LNCaP clone FGC (cell line): ENCODE measurements at regions not wholly inside any gene's neighbourhood (a gene's known extent, or its start where the extent isn't known, plus 50 kb on each side); places are given as distances from the start of the nearest gene placed in this dataset.

Source experiments
- DNase-seq: peaks from one replicate; pipeline ENCODE4 v3.0.0-alpha.2; 2011; ENCODE audit warnings: low read depth
- H3K4me3 ChIP-seq: 2 replicates; pipeline ENCODE4 v1.5.1; 2011; ENCODE audit warnings: mild to moderate bottlenecking, low read depth, low read length, control low read depth
- TF ChIP-seq, protein P1 (sequence below): IDR thresholded peaks from 2 replicates; pipeline ENCODE4 v1.5.1; 2012; ENCODE audit warnings: mild to moderate bottlenecking; ENCODE audit not compliant: control insufficient read depth, insufficient read depth; ENCODE audit errors: extremely low read depth

DNA sequence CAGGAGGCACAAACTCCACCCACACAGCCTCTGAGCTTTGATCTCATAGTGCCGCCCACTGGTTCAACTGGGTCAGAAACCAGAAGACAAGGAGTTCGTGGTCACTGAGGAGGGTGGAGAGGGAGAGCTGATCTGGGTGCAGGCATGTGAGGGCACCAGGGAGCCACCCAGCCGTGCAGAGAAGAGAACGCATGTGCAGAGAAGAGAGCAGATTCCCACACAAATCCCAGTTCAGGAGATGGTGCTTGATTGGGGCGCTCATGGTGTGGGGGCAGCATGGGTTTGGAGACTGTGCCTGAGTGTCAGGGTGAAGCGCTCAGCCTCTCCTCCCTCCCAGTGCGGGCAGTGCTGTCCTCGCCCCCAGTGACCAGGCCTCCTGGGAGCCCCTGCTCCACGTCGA lies 375.2 kb upstream of the MYT1L start:
- TF ChIP-seq, protein P1, sequence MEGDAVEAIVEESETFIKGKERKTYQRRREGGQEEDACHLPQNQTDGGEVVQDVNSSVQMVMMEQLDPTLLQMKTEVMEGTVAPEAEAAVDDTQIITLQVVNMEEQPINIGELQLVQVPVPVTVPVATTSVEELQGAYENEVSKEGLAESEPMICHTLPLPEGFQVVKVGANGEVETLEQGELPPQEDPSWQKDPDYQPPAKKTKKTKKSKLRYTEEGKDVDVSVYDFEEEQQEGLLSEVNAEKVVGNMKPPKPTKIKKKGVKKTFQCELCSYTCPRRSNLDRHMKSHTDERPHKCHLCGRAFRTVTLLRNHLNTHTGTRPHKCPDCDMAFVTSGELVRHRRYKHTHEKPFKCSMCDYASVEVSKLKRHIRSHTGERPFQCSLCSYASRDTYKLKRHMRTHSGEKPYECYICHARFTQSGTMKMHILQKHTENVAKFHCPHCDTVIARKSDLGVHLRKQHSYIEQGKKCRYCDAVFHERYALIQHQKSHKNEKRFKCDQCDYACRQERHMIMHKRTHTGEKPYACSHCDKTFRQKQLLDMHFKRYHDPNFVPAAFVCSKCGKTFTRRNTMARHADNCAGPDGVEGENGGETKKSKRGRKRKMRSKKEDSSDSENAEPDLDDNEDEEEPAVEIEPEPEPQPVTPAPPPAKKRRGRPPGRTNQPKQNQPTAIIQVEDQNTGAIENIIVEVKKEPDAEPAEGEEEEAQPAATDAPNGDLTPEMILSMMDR = no peak
- no peak overlapping the region for H3K4me3 ChIP-seq
- DNase-seq = no peak

DNA sequence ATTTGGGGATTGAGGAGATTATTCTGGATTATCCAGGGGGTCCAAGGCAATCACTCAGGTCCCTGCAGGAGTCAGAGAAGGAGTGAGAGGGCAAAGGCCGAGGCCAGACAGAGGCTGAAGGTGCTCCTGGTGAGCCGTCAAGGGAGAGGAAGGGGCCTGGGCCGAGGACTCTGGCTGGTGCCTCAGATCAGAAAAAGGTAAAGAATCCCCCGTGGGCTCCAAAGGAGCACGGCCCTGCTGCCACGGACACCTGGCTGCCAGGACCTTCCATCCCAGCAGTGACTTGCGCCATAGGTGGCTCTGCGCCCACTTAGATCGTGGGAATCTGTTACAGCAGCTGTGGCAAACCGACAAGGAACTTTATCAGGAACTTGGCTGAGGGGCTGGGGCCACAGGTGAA lies 374.8 kb upstream of the MYT1L start:
- no peak for DNase-seq
- TF ChIP-seq, protein P1 = no peak
- no peak overlapping the region for H3K4me3 ChIP-seq

DNA sequence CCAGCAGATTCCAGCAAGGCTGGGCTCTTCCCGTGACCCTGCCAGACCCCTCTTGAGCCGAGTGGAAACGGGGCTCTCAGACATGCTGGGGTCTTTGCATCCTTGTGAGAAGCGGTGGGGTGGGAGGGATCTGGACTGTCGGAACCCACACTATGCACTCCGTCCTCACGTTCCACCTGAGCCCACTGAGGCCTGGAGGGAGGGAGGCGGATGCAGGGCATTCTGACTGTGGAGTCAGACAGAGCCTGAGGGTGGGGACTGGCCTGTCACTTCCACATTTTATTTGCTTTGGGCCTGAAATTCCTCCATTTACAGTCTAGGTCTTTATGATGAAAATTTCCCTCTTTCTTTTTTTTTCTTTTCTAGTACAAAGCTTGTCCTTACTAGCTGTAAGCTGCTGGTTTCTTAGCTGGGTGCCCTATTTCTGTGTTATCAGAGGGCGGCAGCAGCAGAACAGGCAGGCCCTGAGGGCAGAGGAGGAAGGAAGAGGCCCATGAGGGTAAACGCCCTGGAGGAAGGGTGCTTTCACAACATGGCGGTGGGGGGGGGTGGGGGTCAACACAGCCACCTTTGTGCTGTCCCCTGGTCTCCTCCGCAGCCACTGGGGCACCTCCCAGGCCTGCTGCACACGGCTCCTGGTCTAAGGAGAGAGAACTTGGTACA lies 373.5 kb upstream of the MYT1L start:
- DNase-seq = no peak
- no peak overlapping the region for H3K4me3 ChIP-seq
- TF ChIP-seq, protein P1 = no peak

DNA sequence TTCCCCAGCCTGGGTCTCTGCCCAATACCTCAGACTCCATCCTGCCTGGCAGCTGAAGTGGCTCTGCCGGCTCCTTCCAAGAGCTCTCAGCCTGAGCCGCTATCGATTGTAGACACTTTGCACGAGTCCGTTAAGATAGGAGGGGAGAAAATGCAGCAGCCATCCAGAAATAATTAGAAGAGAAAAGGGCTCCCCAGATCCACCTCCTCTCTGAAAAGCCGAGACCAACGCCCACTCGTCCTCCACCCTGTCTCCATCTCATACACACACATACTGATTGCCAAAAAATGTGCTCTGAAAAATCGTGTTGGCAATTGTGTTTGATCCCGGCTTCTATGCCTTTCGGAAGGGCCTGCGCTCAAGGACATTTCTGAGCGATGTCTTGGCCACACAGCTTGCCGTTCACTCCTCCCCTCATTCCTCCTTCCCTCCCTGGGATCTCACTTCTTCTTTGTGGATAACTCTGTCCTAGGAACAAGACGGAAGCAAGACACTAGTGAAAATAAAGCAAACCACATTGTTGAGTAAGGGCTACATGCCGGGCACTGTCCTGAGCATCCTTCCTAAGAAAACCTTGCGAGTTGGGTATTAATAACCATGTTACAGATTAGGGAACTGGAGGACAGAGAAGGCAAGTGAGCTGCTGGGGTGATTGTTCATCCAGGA lies 372.8 kb upstream of the MYT1L start:
- DNase-seq = no peak
- TF ChIP-seq, protein P1 = no peak
- H3K4me3 ChIP-seq = no peak overlapping the region

DNA sequence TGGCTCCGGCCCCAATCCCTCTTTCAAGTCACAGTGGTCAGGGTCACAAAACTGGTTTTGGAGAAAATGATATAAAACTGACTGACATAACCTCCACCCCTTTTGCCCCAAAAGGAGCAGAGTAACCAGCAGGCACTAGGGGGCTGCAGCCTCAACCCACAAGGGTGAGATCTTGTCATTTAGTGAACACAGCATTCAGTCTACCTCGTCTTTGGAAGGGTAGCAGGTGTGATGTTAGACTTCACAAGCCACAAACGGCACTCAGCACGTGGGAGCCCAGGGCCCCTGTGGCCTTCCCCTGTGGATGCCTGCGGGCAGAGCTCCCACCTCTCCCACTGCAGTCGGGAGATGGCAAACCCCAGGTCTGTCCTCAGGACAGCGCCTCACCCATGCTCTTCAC lies 372.1 kb upstream of the MYT1L start:
- DNase-seq = no peak
- H3K4me3 ChIP-seq = no peak overlapping the region
- TF ChIP-seq, protein P1 = no peak

DNA sequence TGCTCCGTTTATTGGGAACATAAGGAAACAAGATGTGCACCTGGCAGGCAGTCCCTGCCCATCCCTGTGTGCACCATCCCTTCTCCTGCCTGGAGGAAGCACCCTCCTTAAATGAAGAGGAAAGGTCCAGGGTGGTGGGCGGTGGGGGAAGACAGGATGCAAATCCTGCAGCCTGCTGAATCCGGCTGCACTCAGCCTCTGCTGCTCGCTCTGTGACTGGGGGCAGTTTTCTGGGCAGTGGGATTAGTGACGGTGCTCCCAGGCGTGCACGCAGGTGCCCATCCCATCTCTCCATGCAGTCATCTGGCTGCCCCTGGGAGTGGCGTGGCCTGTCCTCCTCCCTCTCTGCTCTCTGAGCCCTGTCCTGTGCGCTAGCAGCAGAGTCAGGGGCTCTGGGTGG lies 371.3 kb upstream of the MYT1L start:
- DNase-seq = no peak

DNA sequence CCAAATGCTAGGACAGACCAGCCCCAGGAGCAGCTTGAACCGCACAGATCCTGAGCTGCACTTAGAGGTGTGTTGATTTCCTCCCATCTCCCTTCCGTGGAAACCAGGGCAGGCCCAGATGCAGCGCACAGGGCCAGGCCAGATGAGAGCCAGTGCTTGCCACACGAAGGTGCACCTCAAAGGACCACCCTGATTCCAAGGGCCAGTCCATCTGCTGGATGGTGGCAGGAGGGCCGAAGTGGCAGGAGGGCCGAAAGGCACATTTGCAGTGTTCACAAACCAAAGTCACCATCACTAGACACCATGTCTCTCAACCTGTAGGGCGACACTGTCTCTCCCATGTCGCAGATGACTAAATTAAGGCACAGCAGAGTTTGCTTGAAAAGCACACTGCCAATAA lies 370.7 kb upstream of the MYT1L start:
- H3K4me3 ChIP-seq = no peak overlapping the region
- no peak for DNase-seq
- TF ChIP-seq, protein P1 = no peak

More for the DNA sequence above, 371.3 kb upstream of the MYT1L start:
- no peak overlapping the region for H3K4me3 ChIP-seq
- TF ChIP-seq, protein P1 = no peak
